ENCODE measurements at regions not wholly inside any gene's neighbourhood (a gene's known extent, or its start where the extent isn't known, plus 50 kb on each side); places are given as distances from the start of the nearest gene placed in this dataset.

DNA sequence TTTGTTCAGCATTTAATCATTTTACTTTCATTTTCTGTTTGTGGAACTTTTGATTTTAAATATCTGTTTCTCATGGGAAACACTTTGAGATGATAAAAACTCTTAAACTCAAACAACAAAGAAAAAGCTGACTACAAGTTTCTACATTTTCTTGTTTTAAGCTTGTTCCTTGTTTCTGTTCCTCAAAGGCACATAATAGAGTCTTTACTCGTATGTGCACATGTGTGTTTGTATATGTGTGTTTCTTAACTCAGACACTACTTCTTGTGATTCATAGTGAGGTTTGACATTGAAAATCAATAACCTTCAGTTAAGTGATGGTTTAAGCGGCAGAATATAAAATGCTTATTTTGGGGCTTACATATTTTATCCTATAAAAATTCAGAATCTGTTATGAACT lies 786.7 kb upstream of the EPHA6 start:
- DNase-seq = no peak

DNA sequence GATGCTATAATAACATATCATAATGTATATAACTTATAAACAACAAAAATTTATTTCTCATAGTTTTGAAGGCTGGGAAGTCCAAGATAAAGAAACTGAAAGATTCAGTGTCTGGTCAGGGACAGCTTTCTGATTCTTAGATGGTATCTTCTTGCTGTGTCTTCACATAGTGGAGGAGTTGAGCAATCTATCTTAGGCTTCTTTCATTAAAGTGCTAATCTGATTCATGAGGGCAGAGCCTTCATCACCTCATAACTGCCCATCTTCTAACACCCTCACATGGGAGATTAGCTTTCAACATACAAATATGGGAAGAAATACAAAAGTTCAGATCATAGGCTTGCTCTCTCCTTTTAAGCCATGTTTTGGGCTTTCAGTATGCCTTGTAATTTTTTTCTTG lies 774.8 kb upstream of the EPHA6 start:
- no peak for DNase-seq

DNA sequence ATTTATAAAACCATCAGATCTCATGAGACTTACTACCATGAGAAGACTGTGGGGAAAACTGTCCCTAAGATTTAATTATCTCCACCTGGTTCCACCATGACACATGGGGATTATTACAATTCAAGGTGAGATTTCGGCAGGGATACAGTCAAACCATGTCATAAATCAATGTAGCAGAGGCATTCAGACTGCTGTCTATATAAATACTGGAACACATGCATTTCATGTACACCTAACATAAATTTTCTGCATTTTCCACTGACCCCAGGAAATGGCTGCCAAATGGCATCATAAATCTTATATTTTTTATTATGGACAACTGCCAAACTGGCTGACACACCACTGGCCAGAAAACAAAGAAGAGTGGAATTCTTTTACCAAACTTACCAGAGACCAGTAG lies 755.1 kb upstream of the EPHA6 start:
- DNase-seq = no peak

DNA sequence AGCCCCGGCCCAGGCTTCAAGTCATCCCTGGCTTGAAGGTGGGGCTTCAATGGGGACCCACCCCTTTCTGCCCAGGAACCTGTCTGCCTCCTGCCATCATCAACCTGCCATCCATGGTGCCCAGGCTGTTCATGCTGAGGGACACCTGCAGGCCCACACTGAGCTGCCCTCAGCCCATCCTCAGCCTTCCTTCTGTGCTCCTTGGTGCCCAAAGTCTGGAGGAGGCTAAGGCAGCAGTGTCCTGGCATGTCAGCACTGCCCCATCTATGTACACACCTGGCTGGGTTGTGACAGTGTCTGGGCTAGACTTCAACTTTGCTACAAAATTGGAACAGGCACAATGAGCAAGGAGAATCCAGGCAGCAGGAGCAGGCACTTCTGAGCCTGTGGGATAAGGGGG lies 745.3 kb upstream of the EPHA6 start:
- no peak for DNase-seq

DNA sequence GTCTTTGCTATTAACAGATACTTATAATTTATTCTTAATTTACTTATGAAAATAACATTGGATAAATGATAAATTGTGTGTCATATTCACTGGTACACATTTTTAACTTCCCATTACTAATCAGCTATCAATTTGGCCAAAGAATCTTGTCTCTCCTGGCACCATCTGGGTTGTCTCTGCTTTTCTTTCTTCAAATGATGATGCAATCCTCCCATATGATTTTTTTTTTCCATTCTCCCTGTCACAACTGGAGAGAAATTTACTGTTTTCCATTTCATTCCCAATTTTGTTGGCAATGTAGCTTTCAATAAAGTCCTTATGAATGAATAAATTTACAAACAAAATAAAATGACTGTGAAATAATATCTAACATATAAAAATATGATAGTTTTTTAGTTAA lies 743.7 kb upstream of the EPHA6 start:
- no peak for DNase-seq

DNA sequence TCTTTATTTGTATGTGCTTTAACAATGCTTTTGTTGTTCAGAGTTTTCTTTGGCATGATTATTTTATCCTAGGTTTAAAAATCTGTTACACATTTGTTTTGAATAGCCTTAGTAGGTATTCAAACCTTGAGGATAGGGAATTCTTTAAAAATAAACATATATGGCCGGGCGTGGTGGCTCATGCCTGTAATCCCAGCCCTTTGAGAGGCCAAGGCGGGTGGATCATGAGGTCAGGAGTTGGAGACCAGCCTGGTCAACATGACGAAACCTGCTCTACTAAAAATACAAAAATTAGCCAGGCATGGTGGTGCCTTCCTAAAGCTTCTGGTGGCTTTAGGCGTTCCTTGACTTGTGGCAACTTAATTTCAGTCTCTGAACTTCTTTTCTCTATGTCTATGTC lies 743.3 kb upstream of the EPHA6 start:
- no peak for DNase-seq

DNA sequence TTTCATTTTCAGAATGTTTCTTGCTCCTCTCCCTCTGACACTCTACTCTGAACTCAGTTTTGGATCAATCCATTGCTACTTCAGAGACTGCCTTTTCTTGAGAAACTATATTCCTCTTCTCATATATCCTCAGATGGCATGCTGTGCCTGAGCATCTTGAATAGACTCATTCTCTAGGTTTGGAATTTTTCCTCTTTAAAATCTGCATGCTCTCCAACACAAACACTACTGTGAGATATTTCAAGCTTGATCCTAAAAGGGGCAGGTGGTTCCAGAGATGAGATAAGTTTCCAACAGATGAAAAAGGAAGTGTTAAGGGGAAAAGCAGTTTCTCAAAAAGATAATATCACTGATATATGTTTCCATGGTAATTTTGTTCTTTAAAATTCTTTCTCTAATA lies 742.2 kb upstream of the EPHA6 start:
- DNase-seq = no peak

DNA sequence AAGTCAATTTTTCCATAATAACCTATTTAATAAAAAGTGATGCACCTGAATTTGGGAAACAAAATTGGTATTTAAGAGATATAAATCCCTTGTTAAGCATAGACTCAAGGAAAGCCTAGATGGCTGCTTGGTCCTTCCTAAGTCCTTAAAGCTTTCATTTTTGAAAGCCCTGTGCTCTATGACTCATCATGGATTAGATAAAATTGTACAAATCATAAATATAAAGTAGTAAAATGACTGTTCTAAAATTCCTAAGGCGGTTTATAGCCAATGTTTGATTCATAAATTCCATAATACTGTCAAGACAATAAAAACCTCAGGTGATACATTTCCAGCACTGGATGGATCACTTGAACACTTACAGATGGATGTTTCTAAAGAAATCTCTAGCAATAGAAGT lies 730.8 kb upstream of the EPHA6 start:
- no peak for DNase-seq

DNA sequence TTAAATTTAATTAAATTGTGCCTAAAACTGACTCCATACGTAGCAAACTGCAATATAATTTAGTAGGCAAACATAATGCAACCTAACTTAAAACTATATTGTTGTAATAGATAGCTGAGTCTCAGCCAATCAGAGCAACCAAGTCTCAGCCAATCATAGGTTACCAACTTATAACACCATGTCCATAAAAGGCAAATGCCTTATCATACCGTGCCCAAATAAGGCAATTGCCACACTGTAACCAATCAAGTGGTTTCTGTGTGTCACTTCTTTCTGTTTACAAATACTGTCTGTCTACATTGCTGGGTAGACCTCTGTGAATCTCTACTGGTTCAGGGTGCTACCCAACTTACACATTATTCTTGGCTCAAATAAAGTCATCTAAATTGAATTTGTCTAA lies 728.4 kb upstream of the EPHA6 start:
- no peak for DNase-seq

DNA sequence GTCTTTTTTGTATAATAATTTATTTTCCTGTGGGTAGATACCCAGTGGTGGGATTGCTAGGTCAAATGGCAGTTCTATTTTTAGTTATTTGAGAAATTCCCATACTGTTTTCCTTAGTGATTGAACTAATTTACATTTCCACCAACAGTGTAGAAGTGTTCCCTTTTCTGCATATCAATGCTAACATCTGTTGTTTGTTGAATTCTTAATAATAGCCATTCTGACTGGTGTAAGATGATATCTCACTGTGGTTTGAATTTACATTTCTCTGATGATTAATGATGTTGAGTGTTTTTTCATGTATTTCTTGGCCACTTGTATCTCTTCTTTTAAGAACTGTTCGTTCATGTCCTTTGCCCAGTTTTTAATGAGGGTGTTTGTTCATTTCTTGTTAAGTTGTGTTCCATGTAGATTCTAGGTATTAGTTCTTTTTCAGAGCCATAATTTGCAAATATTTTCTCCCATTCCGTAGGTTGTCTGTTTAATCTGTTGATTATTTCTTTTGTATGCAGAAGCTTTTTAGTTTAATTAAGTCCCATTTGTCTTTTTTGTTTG lies 713.3 kb upstream of the EPHA6 start:
- no peak for DNase-seq

DNA sequence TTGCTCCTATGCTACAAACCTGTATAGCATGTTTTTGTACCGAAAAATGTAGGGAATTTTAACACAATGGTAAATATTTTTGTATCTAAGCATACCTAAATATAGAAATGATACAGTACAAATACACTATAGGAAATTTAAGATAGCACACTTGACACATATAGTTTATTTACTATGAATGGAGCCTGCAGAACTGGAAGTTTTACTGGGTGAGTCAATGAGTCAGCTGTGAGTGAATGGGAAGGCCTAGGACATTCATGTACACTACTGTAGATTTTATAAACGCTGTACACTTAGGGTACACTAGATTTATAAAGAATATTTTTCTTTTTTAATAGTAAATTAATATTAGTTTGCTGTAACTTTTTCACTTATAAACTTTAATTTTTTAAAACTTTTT lies 707.7 kb upstream of the EPHA6 start:
- DNase-seq = no peak
